ENCODE measurements at regions not wholly inside any gene's neighbourhood (a gene's known extent, or its start where the extent isn't known, plus 50 kb on each side); places are given as distances from the start of the nearest gene placed in this dataset.

- TF ChIP-seq CTCF (conservative IDR thresholded peaks at IDR 0.05; ENCODE audit: low read length): no peak
- no peak for DNase-seq (ENCODE audit: low read depth)
- no peak overlapping the region for H3K4me3 ChIP-seq (ENCODE audit: low read length)
Measured at GRCh38 chr1:36667836-36668235, 185.1 kb upstream of the CSF3R start.

GRCh38 chr1:36667256-36667655 is 184.5 kb upstream of the CSF3R start:
- TF ChIP-seq CTCF (conservative IDR thresholded peaks at IDR 0.05; ENCODE audit: low read length): no peak
- no peak for DNase-seq (ENCODE audit: low read depth)
- no peak overlapping the region for H3K4me3 ChIP-seq (ENCODE audit: low read length)

GRCh38 chr1:36665478-36666080 is 182.9 kb upstream of the CSF3R start:
- H3K4me3 ChIP-seq (ENCODE audit: low read length): no peak overlapping the region
- no peak for DNase-seq (ENCODE audit: low read depth)
- no peak for TF ChIP-seq CTCF (conservative IDR thresholded peaks at IDR 0.05; ENCODE audit: low read length)

GRCh38 chr1:36664571-36665287 is 182.0 kb upstream of the CSF3R start:
- H3K4me3 ChIP-seq (ENCODE audit: low read length): no peak overlapping the region
- no peak for DNase-seq (ENCODE audit: low read depth)
- no peak for TF ChIP-seq CTCF (conservative IDR thresholded peaks at IDR 0.05; ENCODE audit: low read length)

- DNase-seq (ENCODE audit: low read depth): no peak
- no peak overlapping the region for H3K4me3 ChIP-seq (ENCODE audit: low read length)
- no peak for TF ChIP-seq CTCF (conservative IDR thresholded peaks at IDR 0.05; ENCODE audit: low read length)
Measured at GRCh38 chr1:36663772-36664430, 181.2 kb upstream of the CSF3R start.

GRCh38 chr1:36658838-36659237 is 176.1 kb upstream of the CSF3R start:
- TF ChIP-seq CTCF (conservative IDR thresholded peaks at IDR 0.05; ENCODE audit: low read length): no peak
- no peak overlapping the region for H3K4me3 ChIP-seq (ENCODE audit: low read length)
- no peak for DNase-seq (ENCODE audit: low read depth)

- H3K4me3 ChIP-seq (ENCODE audit: low read length): no peak overlapping the region
- DNase-seq (ENCODE audit: low read depth): no peak
- TF ChIP-seq CTCF (conservative IDR thresholded peaks at IDR 0.05; ENCODE audit: low read length): no peak
Measured at GRCh38 chr1:36657826-36658225, 175.1 kb upstream of the CSF3R start.
